ENCODE measurements at regions not wholly inside any gene's neighbourhood (a gene's known extent, or its start where the extent isn't known, plus 50 kb on each side); places are given as distances from the start of the nearest gene placed in this dataset.

DNA sequence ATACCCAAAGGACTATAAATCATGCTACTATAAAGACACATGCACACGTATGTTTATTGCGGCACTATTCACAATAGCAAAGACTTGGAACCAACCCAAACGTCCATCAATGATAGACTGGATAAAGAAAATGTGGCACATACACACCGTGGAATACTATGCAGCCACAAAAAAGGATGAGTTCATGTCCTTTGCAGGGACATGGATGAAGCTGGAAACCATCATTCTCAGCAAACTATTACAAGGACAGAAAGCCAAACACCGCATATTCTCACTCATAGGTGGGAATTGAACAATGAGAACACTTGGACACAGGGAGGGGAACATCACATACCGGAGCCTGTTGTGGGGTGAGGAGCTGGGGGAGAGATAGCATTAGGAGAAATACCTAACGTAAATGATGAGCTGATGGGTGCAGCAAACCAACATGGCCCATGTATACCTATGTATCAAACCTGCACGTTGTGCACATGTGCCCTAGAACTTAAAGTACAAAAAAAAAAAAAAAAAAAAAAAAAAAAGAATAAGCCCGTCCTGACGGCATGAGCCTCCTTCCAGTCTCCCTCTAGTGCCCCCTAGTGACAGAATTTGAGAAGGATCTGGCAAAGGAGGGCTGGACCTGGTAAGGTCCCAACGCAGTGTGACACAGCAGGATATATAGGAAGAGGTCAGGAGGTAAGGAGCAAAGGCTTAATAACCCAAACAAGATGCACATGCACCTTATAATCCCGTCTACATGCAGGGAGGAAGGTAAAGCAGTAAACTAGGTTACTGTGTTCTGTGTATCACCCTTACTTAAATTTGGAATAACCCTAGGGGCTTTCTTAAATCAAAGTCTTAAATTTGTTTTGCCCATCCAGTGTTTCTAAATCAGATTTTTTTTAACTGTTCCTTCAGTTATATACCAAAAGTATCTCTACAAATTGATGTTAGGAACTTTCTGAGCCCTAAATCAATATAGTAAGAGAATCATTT lies 214.8 kb downstream of the UNC5CL start:
- peak; percentile 40 for DNase-seq

GRCh38 chr6:40822619-40823018 lies 216.4 kb downstream of the UNC5CL start:
- no peak for DNase-seq

- DNase-seq = no peak
Measured at GRCh38 chr6:40819182-40819834, 219.7 kb downstream of the UNC5CL start.

DNA sequence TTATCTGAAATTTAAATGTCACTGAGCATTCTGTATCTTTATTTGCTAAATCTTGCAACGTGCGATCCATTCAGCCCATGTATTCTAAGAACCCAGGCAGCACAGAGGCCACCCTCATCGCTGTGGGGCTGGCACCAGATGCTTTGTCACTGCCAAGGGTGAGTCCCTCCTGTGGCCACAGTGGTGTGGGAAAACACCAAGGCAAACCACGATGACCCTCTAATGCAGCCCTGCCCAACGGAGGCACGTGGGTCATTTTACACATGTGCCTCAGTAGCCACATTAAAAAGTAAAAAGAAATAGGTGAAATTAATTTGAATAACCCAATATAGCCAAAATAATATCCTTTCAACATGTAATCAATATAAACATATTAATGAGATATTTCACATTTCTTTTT lies 221.7 kb downstream of the UNC5CL start:
- peak; percentile 30 for DNase-seq

DNA sequence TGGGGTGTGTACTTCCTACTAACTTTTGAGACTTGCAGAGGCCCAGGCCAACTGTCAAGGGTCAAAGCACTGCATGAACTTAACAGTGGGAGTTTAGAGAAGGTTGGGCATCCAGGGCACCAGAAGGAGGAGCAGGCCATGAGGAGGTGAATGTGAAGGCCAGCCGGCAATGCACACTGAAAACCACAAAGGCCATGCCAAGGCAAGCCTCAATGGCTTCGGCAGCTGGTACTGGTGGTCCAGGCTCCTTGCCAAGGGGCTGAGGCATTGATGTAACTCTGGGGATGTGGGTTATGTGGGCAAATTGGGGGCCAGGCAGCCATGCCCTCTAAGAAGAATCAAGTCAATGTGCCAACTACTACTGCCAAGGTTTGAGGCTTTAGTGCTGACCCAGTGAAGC lies 222.4 kb downstream of the UNC5CL start:
- DNase-seq = peak; percentile 28

DNA sequence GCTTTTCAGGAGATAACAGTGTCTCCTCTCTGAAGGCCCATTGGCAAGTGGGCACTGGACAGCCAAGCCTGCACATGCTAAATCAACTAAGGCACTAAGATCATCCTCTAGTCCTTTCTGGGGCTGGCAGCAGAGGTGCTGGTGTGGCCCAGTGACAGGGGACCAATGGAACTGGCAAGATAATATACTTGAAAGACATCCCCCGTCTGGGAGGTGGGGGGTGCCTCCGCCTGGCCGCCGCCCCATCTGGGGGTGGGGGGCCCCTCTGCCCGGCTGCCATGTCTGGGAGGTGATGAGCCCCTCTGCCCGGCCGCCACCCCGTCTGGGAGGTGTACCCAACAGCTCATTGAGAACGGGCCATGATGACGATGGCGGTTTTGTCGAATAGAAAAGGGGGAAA lies 223.3 kb downstream of the UNC5CL start:
- no peak for DNase-seq

DNA sequence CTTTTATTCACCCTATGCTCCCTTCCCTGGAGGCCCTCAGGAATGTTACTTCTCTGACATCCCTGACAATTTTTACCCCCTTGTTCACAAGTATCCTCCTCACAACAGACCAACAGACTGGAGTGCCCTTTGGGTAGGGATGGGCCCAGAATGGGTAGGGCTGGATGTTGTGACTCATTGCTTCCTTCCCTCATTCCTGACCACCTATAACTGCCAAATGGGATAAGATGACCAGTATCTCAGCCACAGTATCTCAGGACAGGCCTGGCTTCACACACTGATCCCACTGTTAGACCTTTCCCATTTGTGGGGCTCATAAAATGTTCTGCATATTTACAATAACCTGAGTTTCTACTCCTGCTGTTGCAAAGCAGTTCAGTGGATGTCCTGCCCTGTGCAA lies 223.0 kb upstream of the LRFN2 start:
- no peak for DNase-seq

DNA sequence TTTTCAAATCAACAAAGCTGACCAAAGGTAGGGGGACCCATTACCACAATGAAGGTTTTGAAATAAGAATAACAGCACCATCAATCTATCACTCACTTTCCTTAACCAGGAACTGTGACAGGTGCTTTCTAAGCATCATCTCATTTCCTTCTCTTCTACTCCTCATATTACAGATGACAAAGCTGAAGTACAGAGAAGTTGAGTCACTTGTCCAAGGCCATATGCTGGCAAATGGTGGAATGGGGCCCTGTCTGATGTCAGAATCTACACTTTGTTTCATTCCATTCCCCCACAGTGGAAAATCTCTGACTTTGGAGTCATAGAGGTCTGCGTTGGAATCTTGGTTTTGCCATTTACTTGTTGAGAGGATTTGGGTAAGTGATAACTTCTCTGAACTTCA lies 222.5 kb upstream of the LRFN2 start:
- no peak for DNase-seq

DNA sequence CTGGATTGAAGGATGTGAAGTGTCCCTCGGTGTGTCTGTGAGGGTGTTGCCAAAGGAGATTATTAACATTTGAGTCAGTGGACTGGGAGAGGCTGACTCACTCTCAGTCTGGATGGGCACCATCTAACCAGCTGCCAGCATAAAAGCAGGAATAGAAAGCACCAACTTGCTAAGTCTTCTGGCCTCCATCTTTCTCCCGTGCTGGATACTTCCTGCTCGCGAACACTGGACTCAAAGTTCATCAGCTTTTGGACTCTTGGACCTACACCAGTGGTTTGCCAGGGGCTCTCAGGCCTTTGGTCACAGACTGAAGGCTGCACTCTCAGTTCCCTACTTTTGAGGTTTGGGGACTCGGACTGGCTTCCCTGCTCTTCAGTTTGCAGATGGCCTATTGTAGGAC lies 220.3 kb upstream of the LRFN2 start:
- no peak for DNase-seq

GRCh38 chr6:40806256-40806864 lies 219.2 kb upstream of the LRFN2 start:
- no peak for DNase-seq

DNA sequence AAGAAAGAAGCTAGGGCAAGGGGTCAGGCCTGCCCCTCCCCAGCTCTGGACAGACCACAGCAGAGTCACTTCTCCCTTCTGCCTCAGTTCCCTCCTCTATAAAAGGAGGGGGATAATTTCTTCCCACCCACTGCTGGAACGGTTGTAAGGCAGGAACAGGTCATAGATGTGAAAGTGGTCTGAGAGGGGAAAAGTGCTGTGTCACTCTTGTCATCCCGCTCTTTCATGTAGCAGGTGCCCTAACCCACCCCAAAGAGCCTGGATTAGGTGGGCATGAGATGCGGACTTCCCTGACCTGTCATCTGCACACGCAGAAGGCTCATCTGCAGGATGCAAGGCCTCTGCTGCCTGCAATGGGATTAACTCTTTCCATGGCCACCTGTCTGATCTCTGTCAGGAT lies 218.2 kb upstream of the LRFN2 start:
- no peak for DNase-seq

DNA sequence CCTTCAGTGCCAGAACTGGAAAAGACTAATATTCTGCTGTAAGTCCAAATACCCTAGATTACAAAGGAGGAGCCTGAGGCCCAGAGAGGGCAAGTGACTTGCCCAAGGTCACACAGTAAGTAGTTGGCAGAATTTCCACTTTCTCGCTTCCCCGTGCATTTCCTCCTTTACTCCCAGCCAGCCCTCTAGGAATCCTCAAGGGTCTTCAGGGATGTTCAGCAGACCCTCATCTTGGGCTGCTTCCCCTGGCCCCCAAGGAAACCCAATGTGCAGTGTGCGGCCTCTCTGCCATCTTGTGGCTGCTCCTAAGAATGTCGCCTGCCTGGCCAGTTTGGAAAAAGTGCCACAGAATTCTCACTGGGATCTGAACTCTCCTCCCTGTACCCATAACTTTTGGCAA lies 217.7 kb upstream of the LRFN2 start:
- no peak for DNase-seq

DNA sequence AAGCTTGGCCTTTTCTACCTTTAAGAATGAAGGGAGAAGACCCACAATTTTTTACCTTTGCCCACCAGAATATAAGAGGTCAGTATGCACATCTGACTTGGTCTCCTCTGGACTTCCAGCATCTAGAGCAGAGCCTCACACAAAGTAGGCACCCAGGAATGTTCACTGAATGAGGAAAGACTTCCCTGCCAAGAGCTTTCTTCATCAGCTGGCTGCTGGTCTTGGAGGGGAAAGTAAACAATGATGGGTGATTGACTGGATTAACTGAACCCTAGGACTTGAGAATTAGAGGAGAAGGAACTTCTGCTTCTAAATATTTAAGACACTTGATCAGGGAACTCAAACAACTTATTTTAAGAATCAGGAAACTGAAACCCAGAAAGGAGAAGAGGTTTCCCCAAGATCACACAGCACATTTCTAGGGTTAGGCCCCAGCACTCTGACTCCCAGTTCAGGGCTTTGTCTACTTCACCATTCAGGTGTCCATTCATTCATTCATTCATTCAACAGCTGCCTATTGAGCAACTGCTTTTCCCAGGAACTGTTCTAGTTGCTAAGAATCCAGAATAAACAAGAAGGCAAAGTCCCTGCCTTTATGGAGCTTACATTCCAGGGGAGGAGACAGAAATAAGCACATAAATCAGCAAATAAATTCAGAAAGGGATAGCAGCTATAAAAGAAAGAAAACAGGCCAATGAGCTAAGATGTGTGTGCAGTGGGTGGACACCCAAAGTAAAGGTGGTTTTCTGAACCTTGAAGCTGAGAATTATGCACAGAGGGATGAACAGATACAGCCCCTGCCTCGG lies 216.9 kb upstream of the LRFN2 start:
- DNase-seq = no peak

DNA sequence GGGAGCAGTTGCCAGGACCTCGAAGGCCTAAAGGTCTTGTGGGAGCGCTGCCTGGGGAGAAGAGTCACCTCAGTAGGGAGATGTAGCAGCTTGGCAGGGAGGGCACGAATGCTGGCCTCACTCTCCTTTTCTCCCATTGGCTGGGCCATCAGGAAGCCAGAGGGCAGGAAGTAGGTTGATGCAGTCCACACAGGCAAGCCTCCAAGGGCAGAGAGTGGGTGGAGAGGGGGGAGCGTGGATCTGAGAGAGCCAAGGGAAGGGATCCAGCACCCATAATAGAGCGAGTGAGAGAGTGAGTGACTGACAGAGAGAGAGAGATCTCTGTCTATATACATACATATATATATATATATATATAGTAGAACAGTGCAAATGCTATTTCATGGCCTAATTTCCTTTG lies 215.3 kb upstream of the LRFN2 start:
- DNase-seq = no peak

- no peak for DNase-seq
Measured at GRCh38 chr6:40799296-40800140, 212.4 kb upstream of the LRFN2 start.

GRCh38 chr6:40798069-40798770 lies 211.1 kb upstream of the LRFN2 start:
- DNase-seq = no peak

DNA sequence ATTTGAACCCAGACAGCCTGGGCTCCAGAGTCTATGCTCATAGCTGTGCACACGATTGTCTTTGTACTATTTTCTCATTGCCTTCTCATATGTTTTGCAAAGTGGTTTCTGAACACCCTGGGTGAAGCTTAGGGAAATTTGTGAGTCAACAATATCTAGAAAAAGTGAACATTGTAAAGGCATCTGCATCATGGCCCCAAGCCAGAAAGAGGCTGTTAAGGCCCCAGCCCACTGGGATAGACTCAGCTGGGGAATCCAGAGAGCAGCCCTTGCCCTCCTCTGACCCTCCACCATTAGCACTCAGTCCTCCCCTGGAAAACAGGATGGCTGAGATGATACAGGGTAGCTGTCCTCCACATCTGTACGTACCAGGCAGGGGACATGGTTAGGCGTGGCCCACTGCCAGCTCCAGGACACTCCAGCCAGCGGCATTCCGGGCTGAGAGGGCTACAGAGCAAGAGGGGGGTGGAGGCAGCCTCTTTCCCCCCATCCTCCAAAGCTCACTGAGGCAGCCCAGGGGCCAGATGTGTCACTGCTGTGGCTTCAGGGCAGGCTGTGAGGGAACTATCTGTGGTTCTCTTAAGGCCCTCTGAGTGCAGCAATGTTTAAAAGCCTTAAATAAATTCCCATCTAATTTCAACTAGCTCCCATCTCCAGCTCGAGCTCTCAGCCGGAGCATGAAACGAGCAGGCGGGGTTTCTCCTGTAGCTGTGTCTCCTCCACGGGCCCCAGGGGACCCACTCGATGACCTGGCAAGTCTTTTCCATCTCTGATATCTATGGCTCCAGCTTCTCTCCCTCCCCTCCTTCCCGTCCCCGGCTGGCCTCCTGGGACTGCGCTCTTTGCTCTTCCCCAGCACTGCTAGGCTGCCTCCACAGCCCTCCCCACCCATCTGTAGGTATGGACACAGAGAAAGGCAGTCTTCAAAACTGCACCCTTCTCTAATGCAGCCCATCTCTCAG lies 209.4 kb upstream of the LRFN2 start:
- DNase-seq = no peak

GRCh38 chr6:40794586-40794985 lies 207.4 kb upstream of the LRFN2 start:
- DNase-seq = no peak

DNA sequence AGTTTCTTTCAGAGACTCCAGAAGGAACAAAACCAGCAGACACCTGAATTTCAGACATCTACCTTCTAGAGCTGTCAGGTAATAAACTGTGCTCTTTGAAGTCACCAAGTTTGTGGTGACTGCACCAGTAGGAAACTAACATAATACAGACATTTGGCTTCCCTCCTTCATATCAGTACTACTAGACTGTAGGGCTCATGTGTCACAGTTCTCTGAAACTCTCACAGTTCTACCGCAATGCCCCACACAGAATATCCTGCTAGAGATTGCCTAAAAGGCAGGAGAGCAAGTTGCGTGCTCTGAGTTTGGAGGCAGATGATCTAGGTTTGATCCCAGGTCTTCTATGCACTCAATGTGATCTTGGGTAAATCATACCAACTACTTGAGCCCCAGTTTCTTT lies 205.0 kb upstream of the LRFN2 start:
- DNase-seq = no peak

GRCh38 chr6:40791004-40791403 lies 203.8 kb upstream of the LRFN2 start:
- no peak for DNase-seq

Measured in femur (tissue), 1 donor.